ENCODE measurements at regions not wholly inside any gene's neighbourhood (a gene's known extent, or its start where the extent isn't known, plus 50 kb on each side); places are given as distances from the start of the nearest gene placed in this dataset.

DNA sequence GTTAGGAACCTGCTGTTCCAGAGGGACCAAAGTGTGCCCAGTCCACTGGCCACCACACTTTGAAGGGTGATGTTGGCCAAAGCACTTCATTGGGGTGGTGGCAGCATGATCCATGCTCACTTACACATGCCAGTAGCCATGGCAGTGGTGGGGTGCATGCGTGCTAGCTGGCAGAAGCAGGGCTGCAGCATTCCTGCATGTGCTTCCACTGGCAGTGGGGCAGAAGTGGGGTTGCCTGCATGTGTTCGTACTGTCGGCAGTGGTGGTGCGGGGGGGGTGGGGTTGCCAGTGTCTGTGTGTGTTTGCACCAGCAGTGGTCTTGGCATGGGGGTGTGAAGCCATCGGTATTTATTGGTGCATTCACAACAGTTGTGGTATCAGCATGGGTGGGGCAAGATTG is 260.3 kb upstream of the ANKH start:
- TF ChIP-seq POLR2A (IDR thresholded peaks at IDR 0.05) (no peak), CTCF (IDR thresholded peaks at IDR 0.05) (no peak)

Data from testis (tissue), 2 donors.